ENCODE measurements at regions not wholly inside any gene's neighbourhood (a gene's known extent, or its start where the extent isn't known, plus 50 kb on each side); places are given as distances from the start of the nearest gene placed in this dataset.

- DNase-seq (ENCODE audit: low read depth, low spot score) = no peak
Observed at GRCh38 chr9:21668516-21668915, 133.9 kb upstream of the MTAP start.

GRCh38 chr9:21669701-21670100, 132.7 kb upstream of the MTAP start:
- no peak for DNase-seq (ENCODE audit: low read depth, low spot score)

- no peak for DNase-seq (ENCODE audit: low read depth, low spot score)
Observed at GRCh38 chr9:21670374-21670773, 132.1 kb upstream of the MTAP start.

DNA sequence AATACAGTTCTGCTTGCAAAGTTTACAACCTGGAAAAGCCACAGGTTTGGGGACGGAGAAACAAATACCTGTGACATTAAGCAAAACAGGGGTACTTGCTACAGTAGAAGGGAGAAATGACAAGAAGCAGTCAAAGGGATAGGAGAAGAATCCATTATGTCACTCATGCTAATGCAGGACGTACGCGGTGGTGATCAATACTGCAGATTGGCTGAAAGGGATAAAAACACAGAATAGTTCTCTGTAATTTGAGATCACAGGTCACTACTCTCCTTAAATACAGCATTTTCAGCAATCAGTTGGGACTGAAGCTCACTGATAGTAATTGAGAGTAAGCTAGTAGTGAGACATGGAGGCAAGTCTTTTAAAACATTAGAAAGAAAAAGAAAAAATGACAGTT, 130.3 kb upstream of the MTAP start:
- no peak for DNase-seq (ENCODE audit: low read depth, low spot score)

- no peak for DNase-seq (ENCODE audit: low read depth, low spot score)
Observed at GRCh38 chr9:21672761-21673160, 129.7 kb upstream of the MTAP start.

GRCh38 chr9:21674894-21675293, 127.5 kb upstream of the MTAP start:
- no peak for DNase-seq (ENCODE audit: low read depth, low spot score)

DNA sequence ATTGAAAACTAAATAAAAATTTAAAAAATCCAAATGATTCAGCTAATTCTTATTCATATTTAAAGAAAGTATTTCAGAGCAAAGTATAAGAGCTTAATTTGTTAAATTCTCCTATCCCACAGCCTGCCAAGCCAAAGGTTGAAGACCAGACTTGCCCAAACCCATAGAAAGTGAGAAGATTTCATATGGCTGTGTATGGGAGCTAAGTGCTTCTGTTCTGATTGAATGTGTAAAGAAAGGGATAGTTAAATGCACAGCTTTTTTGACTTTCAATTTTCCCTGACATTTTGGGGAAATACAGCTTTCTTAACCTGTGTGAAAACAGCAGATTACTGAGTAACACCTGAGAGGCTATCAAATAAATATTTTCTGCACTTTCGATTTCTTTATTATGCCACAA, 125.0 kb upstream of the MTAP start:
- DNase-seq (ENCODE audit: low read depth, low spot score) = no peak

- DNase-seq (ENCODE audit: low read depth, low spot score) = no peak
Observed at GRCh38 chr9:21677834-21678233, 124.6 kb upstream of the MTAP start.

GRCh38 chr9:21679432-21679831, 123.0 kb upstream of the MTAP start:
- DNase-seq (ENCODE audit: low read depth, low spot score) = no peak

DNA sequence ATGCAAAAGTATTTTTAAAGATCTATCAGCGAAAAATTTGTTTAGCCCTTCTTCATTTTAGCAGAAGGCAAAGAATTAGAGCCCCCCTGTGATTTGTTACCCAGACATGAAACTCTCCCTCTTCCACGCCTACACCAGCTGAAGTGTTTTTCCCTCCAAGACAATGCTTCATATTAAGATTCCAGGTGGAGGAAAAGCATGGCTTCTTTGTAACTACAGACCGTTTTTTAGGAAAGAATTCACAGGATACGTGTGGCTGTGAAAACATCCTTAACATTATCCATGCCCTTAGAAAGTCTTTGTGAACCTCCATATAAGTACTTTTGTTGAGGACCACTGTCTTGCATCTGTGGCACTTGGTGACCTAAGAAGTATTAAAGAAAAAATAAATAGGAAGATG, 121.8 kb upstream of the MTAP start:
- DNase-seq (ENCODE audit: low read depth, low spot score) = no peak

DNA sequence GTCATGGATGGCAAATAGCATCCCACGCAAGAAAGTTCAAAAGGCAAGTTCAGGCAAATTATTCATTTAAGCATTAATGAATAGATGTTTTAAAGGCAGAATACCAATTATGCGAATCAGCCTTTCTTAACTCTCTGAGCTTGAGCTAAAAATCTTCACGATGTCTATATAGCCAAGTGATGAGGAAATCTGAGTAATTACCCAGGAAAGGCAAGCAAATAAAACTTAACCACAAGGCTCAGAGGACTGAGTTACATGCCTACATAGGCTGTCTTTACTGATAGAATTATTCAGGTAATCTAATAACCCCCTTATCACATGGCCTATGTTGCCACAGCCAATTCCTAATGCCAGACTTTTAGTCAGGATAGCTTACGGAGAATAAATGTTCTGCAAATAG, 120.8 kb upstream of the MTAP start:
- no peak for DNase-seq (ENCODE audit: low read depth, low spot score)

- DNase-seq (ENCODE audit: low read depth, low spot score) = no peak
Observed at GRCh38 chr9:21682381-21682780, 120.1 kb upstream of the MTAP start.

DNA sequence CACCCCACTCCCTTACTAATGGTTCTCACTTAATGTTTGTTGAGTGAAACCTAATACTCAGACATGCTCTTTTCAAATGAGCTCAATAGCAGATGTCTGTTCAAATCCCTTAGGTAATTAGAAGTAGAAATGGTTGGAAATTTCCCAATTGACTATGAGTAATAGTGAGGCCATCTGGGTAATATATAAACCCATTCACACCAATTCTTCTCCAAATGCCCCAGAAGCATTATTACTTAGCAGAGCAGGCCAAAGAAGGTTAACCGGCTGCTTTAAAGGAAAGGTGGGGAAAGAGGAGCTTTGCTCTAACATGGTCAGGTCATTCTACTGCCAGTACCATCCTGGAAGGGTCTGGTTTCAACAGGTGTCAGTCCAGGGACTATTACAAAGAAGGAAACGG, 119.5 kb upstream of the MTAP start:
- no peak for DNase-seq (ENCODE audit: low read depth, low spot score)

DNA sequence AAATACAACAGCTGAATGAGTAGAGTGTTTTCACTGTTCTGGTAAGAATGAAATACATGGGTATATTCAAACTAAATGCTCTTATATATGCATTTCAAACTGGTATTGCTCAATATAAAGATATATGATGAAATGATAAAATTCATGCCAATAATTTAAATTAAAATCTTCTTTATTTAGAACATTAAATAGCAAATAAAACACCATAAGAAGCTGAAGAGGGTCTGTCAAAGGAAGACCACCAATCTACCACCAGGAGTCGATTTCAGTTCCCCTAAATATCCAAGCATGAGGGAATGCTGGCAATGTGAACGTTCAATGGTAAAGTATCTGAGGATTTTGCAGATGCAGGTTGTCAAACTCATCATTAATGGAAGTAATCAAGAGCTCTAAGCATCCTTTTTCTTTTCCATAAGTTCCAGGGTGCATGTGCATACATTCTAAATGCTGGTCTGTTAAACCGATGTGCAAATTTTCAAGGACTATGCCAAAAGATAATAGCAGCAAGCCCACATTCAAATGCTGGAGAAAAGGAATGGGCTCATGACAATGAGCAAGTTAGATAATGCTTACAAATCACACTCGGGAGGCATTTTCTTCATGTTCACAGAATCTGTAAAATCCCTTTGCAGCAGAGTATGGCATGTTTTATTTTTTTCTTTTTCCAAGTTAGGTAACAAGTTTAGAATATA, 118.8 kb upstream of the MTAP start:
- DNase-seq (ENCODE audit: low read depth, low spot score) = no peak

DNA sequence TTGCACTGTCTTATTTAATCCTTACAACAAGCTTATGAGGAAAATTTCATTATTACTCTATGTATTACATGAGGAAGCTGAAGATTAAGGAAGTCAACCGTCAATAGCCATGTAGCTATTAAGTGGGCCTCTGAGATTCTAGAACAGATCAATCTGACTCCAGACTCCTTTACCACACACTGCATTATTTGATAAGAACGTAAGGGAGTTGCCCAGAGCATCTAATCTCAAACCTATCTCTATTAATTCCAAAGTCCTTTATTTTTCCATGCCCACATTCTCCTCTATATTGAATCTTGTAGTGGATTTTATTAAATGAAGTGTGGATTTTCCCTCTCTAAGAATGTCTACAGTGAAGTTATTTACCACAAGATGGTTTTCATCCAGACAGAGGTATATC, 118.2 kb upstream of the MTAP start:
- no peak for DNase-seq (ENCODE audit: low read depth, low spot score)

DNA sequence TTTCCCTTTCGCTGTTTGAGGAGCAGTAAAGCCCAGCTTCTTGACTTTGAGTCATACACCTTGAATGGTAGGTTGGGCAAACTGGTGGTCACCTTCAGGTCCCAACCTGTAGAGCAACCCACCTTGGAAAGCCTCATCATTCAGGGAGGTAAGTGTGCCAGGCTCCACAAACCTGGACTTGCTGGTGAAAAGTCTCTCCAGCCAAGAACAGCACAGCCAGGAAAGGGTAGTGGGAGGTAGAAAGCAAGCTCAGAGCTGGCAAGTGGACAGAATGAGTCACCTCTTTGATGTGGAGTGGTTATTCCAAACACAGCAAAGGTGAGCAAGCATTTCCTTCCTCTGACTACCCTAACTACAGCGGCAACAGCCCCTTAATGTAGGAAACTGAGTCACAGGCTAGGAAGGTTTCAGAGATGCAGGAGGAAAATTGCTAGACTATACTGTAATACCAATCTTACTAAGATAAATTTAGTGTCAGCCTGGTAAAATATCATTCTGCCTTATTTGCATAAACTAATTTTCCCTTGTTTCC, 117.5 kb upstream of the MTAP start:
- DNase-seq (ENCODE audit: low read depth, low spot score) = no peak

DNA sequence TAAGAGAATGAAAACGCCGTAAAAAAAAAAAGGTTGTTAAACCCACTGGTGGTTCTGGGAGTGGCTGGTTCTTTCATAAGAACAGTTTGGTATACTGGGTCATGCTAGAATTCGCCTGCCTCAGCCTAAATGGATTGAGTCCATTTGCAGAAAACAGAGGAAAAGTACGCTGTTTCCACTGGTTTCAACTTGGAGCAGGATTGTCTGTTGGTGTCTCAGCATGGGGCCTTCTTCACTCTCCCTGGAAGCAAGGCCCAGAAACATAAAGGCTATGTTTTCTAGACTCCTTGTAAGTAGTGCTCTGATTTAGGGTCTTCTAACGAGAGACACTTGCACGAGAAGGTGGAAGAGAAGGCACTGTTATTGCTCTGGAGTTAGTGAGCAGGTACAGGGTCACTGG, 116.9 kb upstream of the MTAP start:
- no peak for DNase-seq (ENCODE audit: low read depth, low spot score)

DNA sequence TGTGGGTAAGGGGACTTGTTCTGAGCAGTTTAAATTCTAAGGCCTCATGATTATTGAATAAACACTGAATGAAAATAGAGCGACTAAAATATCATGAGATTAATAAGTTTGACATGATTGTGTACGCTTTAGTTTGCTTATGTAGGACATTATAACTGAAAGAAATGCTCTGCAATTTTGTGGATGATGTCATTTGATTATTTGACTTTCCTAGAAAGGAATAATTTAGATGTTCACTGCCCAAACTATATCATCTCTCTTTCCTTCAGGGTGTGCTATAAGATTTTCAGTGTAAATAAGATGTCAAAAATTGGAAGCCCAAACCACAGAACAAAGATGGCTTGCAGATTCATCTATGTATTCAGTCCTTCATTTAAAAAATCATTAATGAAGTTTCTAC, 115.7 kb upstream of the MTAP start:
- DNase-seq (ENCODE audit: low read depth, low spot score) = no peak

- DNase-seq (ENCODE audit: low read depth, low spot score) = no peak
Observed at GRCh38 chr9:21687351-21687750, 115.1 kb upstream of the MTAP start.

- no peak for DNase-seq (ENCODE audit: low read depth, low spot score)
Observed at GRCh38 chr9:21688108-21689102, 114.0 kb upstream of the MTAP start.

DNA sequence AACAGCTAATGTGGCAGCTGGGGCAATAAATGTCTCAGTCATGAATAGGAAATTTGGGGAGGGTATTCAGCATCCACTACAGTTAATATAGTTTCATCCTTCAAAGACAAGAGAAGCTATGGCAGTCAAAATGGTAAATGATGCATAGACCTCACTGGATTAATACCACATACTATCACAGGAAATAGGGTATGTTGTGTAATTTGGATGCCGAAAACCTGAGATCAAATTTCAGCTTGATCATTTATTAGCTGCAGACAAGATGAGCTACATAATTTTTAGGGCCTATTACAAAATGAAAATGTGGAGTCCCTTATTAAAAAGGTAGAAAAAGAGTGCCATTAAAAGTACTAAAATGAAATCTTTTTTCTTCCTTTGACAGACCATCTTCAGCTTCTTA, 112.6 kb upstream of the MTAP start:
- no peak for DNase-seq (ENCODE audit: low read depth, low spot score)

DNA sequence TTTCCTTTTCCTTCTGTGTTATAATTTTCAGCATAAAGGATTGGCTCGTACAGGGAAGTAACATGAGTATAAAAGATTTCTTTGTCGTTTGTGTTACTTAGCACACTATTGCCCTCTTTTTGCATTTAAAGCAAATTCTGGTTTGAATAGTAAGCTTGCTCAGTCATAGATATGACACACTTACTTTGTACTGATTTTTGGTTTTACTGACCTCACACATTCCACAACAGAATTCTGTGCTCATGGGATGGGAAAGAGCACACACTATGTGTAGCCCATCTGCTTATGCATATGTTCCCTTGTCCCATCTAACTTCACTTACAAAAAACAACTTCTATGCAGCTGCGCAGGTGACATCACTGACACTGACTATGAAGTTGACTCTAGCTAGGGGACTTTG, 111.9 kb upstream of the MTAP start:
- no peak for DNase-seq (ENCODE audit: low read depth, low spot score)

- no peak for DNase-seq (ENCODE audit: low read depth, low spot score)
Observed at GRCh38 chr9:21692390-21692789, 110.0 kb upstream of the MTAP start.

All from smooth muscle cell of the brain vasculature (primary cell).